Stimulated activated memory B cell treated with anti-CD40 and anti-IgM and Interleukin-4, amounts not matched to agents 10 μg/mL and 1 μg/mL and 100 μg/mL, for 72 hours (primary cell): ENCODE measurements at regions not wholly inside any gene's neighbourhood (a gene's known extent, or its start where the extent isn't known, plus 50 kb on each side); places are given as distances from the start of the nearest gene placed in this dataset.

Experiments
- ATAC-seq: fragments of 150-1000 bp; cut with Tn5 transposase; 2 replicates; pipeline ENCODE4 v1.10.0; 2021
- H3K27ac Mint-ChIP-seq: one replicate; pipeline ENCODE4 v1.8.0; 2022; ENCODE audit warnings: mild to moderate bottlenecking, mixed read lengths
- H3K27me3 Mint-ChIP-seq: one replicate; pipeline ENCODE4 v1.8.0; 2022; ENCODE audit warnings: mixed read lengths
- H3K36me3 Mint-ChIP-seq: one replicate; pipeline ENCODE4 v1.8.0; 2022; ENCODE audit warnings: mixed read lengths
- H3K4me1 Mint-ChIP-seq: one replicate; pipeline ENCODE4 v1.8.0; 2022; ENCODE audit warnings: mixed read lengths
- H3K4me3 Mint-ChIP-seq: one replicate; pipeline ENCODE4 v1.8.0; 2022; ENCODE audit warnings: mild to moderate bottlenecking, moderate library complexity, mixed read lengths
- H3K9me3 Mint-ChIP-seq: one replicate; pipeline ENCODE4 v1.8.0; 2022; ENCODE audit warnings: mixed read lengths

- ATAC-seq = no peak
- Mint-ChIP-seq H3K4me1 (no peaks in the 10 kb centered on the region), H3K27ac (no peak overlapping the region), H3K4me3 (no peak overlapping the region), H3K27me3 (no peaks in the 10 kb centered on the region), H3K36me3 (no peaks in the 10 kb centered on the region), H3K9me3 (peaks cover 27% of the 10 kb centered on the region)
Measured at GRCh38 chr4:19293080-19293479, 958.6 kb upstream of the SLIT2 start.

- Mint-ChIP-seq H3K36me3 (no peaks in the 10 kb centered on the region), H3K9me3 (peaks cover 14% of the 10 kb centered on the region), H3K4me1 (no peaks in the 10 kb centered on the region), H3K27me3 (no peaks in the 10 kb centered on the region), H3K27ac (no peak overlapping the region), H3K4me3 (no peak overlapping the region)
- ATAC-seq = no peak
Measured at GRCh38 chr4:19286924-19287323, 964.8 kb upstream of the SLIT2 start.

- no peaks in the 10 kb centered on the region for H3K27me3 Mint-ChIP-seq
- no peak for ATAC-seq
- H3K36me3 Mint-ChIP-seq = no peaks in the 10 kb centered on the region
- no peak overlapping the region for H3K27ac Mint-ChIP-seq
- no peak overlapping the region for H3K4me3 Mint-ChIP-seq
- H3K9me3 Mint-ChIP-seq = peaks cover 15% of the 10 kb centered on the region
- H3K4me1 Mint-ChIP-seq = no peaks in the 10 kb centered on the region
Measured at GRCh38 chr4:19285146-19285545, 966.6 kb upstream of the SLIT2 start.

GRCh38 chr4:19278665-19279064 lies 973.0 kb upstream of the SLIT2 start:
- ATAC-seq = no peak
- no peaks in the 10 kb centered on the region for H3K4me1 Mint-ChIP-seq
- no peaks in the 10 kb centered on the region for H3K36me3 Mint-ChIP-seq
- H3K9me3 Mint-ChIP-seq = peaks cover 12% of the 10 kb centered on the region
- H3K27me3 Mint-ChIP-seq = no peaks in the 10 kb centered on the region
- no peak overlapping the region for H3K27ac Mint-ChIP-seq
- H3K4me3 Mint-ChIP-seq = no peak overlapping the region

- Mint-ChIP-seq H3K36me3 (no peaks in the 10 kb centered on the region), H3K27me3 (no peaks in the 10 kb centered on the region), H3K4me1 (no peaks in the 10 kb centered on the region), H3K9me3 (peaks cover 3% of the 10 kb centered on the region), H3K4me3 (no peak overlapping the region), H3K27ac (no peak overlapping the region)
- no peak for ATAC-seq
Measured at GRCh38 chr4:19266566-19266965, 985.1 kb upstream of the SLIT2 start.

- no peaks in the 10 kb centered on the region for H3K27me3 Mint-ChIP-seq
- H3K36me3 Mint-ChIP-seq = no peaks in the 10 kb centered on the region
- H3K9me3 Mint-ChIP-seq = peaks cover 3% of the 10 kb centered on the region
- no peak for ATAC-seq
- no peak overlapping the region for H3K4me3 Mint-ChIP-seq
- no peaks in the 10 kb centered on the region for H3K4me1 Mint-ChIP-seq
- H3K27ac Mint-ChIP-seq = no peak overlapping the region
Measured at GRCh38 chr4:19262467-19262866, 989.2 kb upstream of the SLIT2 start.

- no peak overlapping the region for H3K27ac Mint-ChIP-seq
- no peak for ATAC-seq
- no peak overlapping the region for H3K4me3 Mint-ChIP-seq
- no peaks in the 10 kb centered on the region for H3K4me1 Mint-ChIP-seq
- no peaks in the 10 kb centered on the region for H3K36me3 Mint-ChIP-seq
- no peaks in the 10 kb centered on the region for H3K27me3 Mint-ChIP-seq
- peaks cover 9% of the 10 kb centered on the region for H3K9me3 Mint-ChIP-seq
Measured at GRCh38 chr4:19260346-19260745, 991.4 kb upstream of the SLIT2 start.

GRCh38 chr4:19259920-19260319 lies 991.8 kb upstream of the SLIT2 start:
- no peak overlapping the region for H3K4me3 Mint-ChIP-seq
- H3K27me3 Mint-ChIP-seq = no peaks in the 10 kb centered on the region
- no peaks in the 10 kb centered on the region for H3K36me3 Mint-ChIP-seq
- no peak overlapping the region for H3K27ac Mint-ChIP-seq
- no peaks in the 10 kb centered on the region for H3K4me1 Mint-ChIP-seq
- no peak for ATAC-seq
- H3K9me3 Mint-ChIP-seq = peaks cover 9% of the 10 kb centered on the region

GRCh38 chr4:19256823-19257222 lies 994.9 kb upstream of the SLIT2 start:
- Mint-ChIP-seq H3K36me3 (no peaks in the 10 kb centered on the region), H3K4me3 (no peak overlapping the region), H3K4me1 (no peaks in the 10 kb centered on the region), H3K27me3 (no peaks in the 10 kb centered on the region), H3K27ac (no peak overlapping the region), H3K9me3 (peaks cover 6% of the 10 kb centered on the region)
- ATAC-seq = no peak

GRCh38 chr4:19254486-19254885 lies 997.2 kb upstream of the SLIT2 start:
- no peak overlapping the region for H3K4me3 Mint-ChIP-seq
- no peak for ATAC-seq
- no peaks in the 10 kb centered on the region for H3K36me3 Mint-ChIP-seq
- H3K27me3 Mint-ChIP-seq = no peaks in the 10 kb centered on the region
- peaks cover 6% of the 10 kb centered on the region for H3K9me3 Mint-ChIP-seq
- H3K4me1 Mint-ChIP-seq = no peaks in the 10 kb centered on the region
- H3K27ac Mint-ChIP-seq = no peak overlapping the region

GRCh38 chr4:19248023-19248422 lies 1003.7 kb upstream of the SLIT2 start:
- H3K27me3 Mint-ChIP-seq = no peaks in the 10 kb centered on the region
- no peak overlapping the region for H3K4me3 Mint-ChIP-seq
- ATAC-seq = no peak
- no peaks in the 10 kb centered on the region for H3K9me3 Mint-ChIP-seq
- no peaks in the 10 kb centered on the region for H3K36me3 Mint-ChIP-seq
- H3K27ac Mint-ChIP-seq = no peak overlapping the region
- H3K4me1 Mint-ChIP-seq = no peaks in the 10 kb centered on the region

- Mint-ChIP-seq H3K27me3 (no peaks in the 10 kb centered on the region), H3K36me3 (no peaks in the 10 kb centered on the region), H3K27ac (no peak overlapping the region), H3K4me1 (no peaks in the 10 kb centered on the region), H3K9me3 (peaks cover 3% of the 10 kb centered on the region), H3K4me3 (no peak overlapping the region)
- no peak for ATAC-seq
Measured at GRCh38 chr4:19241895-19242294, 1009.8 kb upstream of the SLIT2 start.

GRCh38 chr4:19239565-19239964 lies 1012.1 kb upstream of the SLIT2 start:
- Mint-ChIP-seq H3K4me1 (no peaks in the 10 kb centered on the region), H3K4me3 (no peak overlapping the region), H3K27ac (no peak overlapping the region), H3K9me3 (peaks cover 3% of the 10 kb centered on the region), H3K36me3 (no peaks in the 10 kb centered on the region), H3K27me3 (no peaks in the 10 kb centered on the region)
- ATAC-seq = no peak

- Mint-ChIP-seq H3K27me3 (no peaks in the 10 kb centered on the region), H3K4me1 (no peaks in the 10 kb centered on the region), H3K36me3 (no peaks in the 10 kb centered on the region), H3K9me3 (no peaks in the 10 kb centered on the region), H3K27ac (no peak overlapping the region), H3K4me3 (no peak overlapping the region)
- ATAC-seq = no peak
Measured at GRCh38 chr4:19236473-19236872, 1015.2 kb upstream of the SLIT2 start.

- H3K27ac Mint-ChIP-seq = no peak overlapping the region
- H3K27me3 Mint-ChIP-seq = no peaks in the 10 kb centered on the region
- no peak overlapping the region for H3K4me3 Mint-ChIP-seq
- ATAC-seq = no peak
- H3K36me3 Mint-ChIP-seq = no peaks in the 10 kb centered on the region
- no peaks in the 10 kb centered on the region for H3K4me1 Mint-ChIP-seq
- no peaks in the 10 kb centered on the region for H3K9me3 Mint-ChIP-seq
Measured at GRCh38 chr4:19230906-19231545, 1020.7 kb upstream of the SLIT2 start.

- H3K4me3 Mint-ChIP-seq = no peak overlapping the region
- H3K9me3 Mint-ChIP-seq = no peaks in the 10 kb centered on the region
- no peak for ATAC-seq
- no peaks in the 10 kb centered on the region for H3K36me3 Mint-ChIP-seq
- H3K27me3 Mint-ChIP-seq = no peaks in the 10 kb centered on the region
- H3K27ac Mint-ChIP-seq = no peak overlapping the region
- no peaks in the 10 kb centered on the region for H3K4me1 Mint-ChIP-seq
Measured at GRCh38 chr4:19227701-19228100, 1024.0 kb upstream of the SLIT2 start.

- Mint-ChIP-seq H3K27me3 (no peaks in the 10 kb centered on the region), H3K4me1 (no peaks in the 10 kb centered on the region), H3K9me3 (no peaks in the 10 kb centered on the region), H3K36me3 (no peaks in the 10 kb centered on the region), H3K4me3 (no peak overlapping the region), H3K27ac (no peak overlapping the region)
- no peak for ATAC-seq
Measured at GRCh38 chr4:19224820-19225219, 1026.9 kb upstream of the SLIT2 start.
